ENCODE measurements at regions not wholly inside any gene's neighbourhood (a gene's known extent, or its start where the extent isn't known, plus 50 kb on each side); places are given as distances from the start of the nearest gene placed in this dataset.

DNA sequence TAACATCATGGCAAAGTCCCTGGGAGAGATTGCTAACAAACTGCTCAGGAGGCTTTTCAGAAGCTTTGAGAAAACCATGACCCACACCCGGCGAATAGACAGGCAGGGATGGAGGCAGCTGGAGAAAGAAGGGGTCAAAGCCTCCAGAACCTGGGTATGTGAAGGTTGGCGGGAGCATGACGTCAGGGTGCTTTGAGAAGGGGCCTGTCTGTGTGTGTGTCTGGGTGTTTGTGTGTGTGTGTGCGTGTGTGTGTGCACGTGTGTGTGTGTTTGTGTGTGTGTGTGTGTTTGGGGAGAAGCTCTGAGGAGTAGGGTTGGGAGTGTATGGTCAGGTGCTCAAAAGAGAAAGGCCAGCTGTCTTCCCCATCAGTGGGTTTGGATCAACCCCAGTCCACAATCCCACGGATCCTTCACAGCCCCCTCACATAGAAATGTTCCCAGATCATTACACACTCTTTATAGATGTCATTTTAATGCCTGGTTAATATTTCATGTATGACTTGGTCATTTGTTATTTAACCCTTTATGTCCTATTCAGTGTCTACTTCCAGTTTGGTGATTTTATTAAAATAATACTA lies 254.1 kb upstream of the SMIM21 start:
- TF ChIP-seq, protein P1, sequence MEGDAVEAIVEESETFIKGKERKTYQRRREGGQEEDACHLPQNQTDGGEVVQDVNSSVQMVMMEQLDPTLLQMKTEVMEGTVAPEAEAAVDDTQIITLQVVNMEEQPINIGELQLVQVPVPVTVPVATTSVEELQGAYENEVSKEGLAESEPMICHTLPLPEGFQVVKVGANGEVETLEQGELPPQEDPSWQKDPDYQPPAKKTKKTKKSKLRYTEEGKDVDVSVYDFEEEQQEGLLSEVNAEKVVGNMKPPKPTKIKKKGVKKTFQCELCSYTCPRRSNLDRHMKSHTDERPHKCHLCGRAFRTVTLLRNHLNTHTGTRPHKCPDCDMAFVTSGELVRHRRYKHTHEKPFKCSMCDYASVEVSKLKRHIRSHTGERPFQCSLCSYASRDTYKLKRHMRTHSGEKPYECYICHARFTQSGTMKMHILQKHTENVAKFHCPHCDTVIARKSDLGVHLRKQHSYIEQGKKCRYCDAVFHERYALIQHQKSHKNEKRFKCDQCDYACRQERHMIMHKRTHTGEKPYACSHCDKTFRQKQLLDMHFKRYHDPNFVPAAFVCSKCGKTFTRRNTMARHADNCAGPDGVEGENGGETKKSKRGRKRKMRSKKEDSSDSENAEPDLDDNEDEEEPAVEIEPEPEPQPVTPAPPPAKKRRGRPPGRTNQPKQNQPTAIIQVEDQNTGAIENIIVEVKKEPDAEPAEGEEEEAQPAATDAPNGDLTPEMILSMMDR (IDR thresholded peaks at IDR 0.05), result no peak
- TF ChIP-seq POLR2A (IDR thresholded peaks at IDR 0.05), result no peak
